Fibroblast of lung (primary cell): ENCODE measurements at regions not wholly inside any gene's neighbourhood (a gene's known extent, or its start where the extent isn't known, plus 50 kb on each side); places are given as distances from the start of the nearest gene placed in this dataset.

Experiments
- CTCF ChIP-seq, 2 donors: IDR thresholded peaks in 1 of 2; conservative IDR thresholded peaks in 1 of 2; 1 replicate in 1 of 2; 2 replicates in 1 of 2; pipeline ENCODE4 v1.5.1; 2011 to 2012; ENCODE audit warnings: low read length in 2 of 2, control low read depth in 1 of 2, inconsistent platforms in 1 of 2, low read depth in 1 of 2, mild to moderate bottlenecking in 1 of 2
- EZH2 ChIP-seq: IDR thresholded peaks from 2 replicates; pipeline ENCODE4 v1.5.1; 2012; ENCODE audit warnings: low read length, control low read depth, mild to moderate bottlenecking; ENCODE audit errors: missing control alignments

GRCh38 chr5:34495178-34495577 lies 160.9 kb upstream of the RAI14 start:
- TF ChIP-seq CTCF (conservative IDR thresholded peaks at IDR 0.05 in 1 of 2, IDR thresholded peaks at IDR 0.05 in 1 of 2; ENCODE audit: low read depth in 1 of 2, low read length in 2 of 2) (no peak), EZH2 (no peak)
